Right cardiac atrium (tissue), 5 donors: ENCODE measurements at regions not wholly inside any gene's neighbourhood (a gene's known extent, or its start where the extent isn't known, plus 50 kb on each side); places are given as distances from the start of the nearest gene placed in this dataset.
"Not testable (repeated sequence)": the region's sequence is repeated elsewhere in the genome, so short reads cannot be mapped to it uniquely, and the experiment has no call there.

Source experiments
- ATAC-seq, 2 donors: fragments of 200-7000 bp; cut with Tn5 transposase; one replicate each; pipeline versions ENCODE4 v1.8.0 to v1.9.1; 2020; ENCODE audit warnings: moderate library complexity in 2 of 2, mild to moderate bottlenecking in 1 of 2
- DNase-seq, 3 donors: peaks; one replicate each; pipeline ENCODE4 v3.0.0-alpha.2; 2020
- H3K27ac ChIP-seq: one replicate; pipeline ENCODE4 v1.5.1; 2013; ENCODE audit warnings: mild to moderate bottlenecking, low read length, control low read depth, moderate library complexity
- H3K27me3 ChIP-seq: one replicate; pipeline ENCODE4 v1.6.1; 2013; ENCODE audit not compliant: control insufficient read depth, insufficient read depth
- H3K4me1 ChIP-seq: one replicate; pipeline ENCODE4 v1.6.1; 2013; ENCODE audit warnings: low read length; ENCODE audit not compliant: control insufficient read depth, insufficient read depth
- H3K4me3 ChIP-seq: one replicate; pipeline ENCODE4 v1.5.1; 2013; ENCODE audit warnings: low read length, control low read depth
- H3K9me3 ChIP-seq: one replicate; pipeline ENCODE4 v1.6.1; 2013; ENCODE audit warnings: low read length; ENCODE audit not compliant: control insufficient read depth
- WGBS: extraction: QIAGEN DNeasy Blood & Tissue Kit; methylation state at CpG from one replicate; pipeline ENCODE4 v1.1.7; 2013; 5-methylcytosine and 5-hydroxymethylcytosine counted together
- intact Hi-C, 4 donors: fragments of 100-400 bp; cut with DNase I; formaldehyde crosslinking; loops; one replicate each; pipeline versions ENCODE4 v1.11.0 to v1.14.0; 2022 to 2023
- donor health status: healthy with polysubstance abuse.
- donor health status: DM: no; HTN: yes; CAD: no.
- donor health status: DM: no; HTN: no; CAD: no.
- donor health status: DM: no; HTN: yes; CAD: no; lungs with severe emphysema.
- donor health status: DM: yes; HTN: yes; CAD: no.

DNA sequence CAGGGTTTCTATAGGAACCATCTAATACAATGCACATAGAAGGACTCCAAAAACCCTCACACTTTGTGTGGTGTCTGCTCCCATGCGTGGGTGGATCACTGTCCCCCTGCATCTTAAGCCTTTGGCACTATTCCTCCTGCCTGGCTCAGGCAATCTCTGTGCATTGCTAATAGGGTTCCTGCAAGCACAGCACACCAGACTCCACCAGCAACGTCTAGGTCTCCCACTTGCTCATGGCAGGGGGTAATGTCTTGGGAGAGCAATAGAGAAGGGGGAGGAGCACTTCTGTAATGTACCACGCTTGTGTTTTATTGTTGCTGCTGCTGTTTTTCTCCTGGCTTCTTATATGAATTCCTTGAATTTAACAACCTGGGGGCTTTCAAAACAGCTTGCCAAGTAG, 182.6 kb upstream of the GLRA1 start:
- no peaks in the 10 kb centered on the region for H3K27me3 ChIP-seq
- ATAC-seq (no peak), DNase-seq (no peak)
- no peaks in the 10 kb centered on the region for H3K4me1 ChIP-seq
- H3K4me3 ChIP-seq: no peak overlapping the region
- no peak overlapping the region for H3K27ac ChIP-seq
- WGBS: 40% methylated on average over 3 of the region's 3 CpGs
- no peaks in the 10 kb centered on the region for H3K9me3 ChIP-seq
- intact Hi-C loops: no loop called here

DNA sequence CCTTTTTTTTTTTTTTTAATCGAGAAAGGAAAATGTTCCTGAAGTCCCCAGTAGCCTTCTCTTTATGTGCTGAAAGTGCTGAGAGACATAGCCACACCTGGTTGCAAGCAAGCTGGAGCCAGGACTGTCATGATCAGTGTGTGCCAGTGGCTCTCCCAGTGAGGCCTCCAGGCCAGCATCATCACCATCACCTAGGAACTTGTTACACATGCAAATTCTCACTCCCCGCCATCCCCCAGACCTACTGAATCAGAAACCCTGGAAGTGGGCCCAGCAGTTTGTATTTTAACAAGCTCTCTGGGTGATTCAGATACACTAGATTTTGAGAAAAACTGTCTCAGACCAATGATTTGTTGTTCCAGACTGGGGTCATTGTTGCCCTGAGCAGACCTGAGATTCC, 181.9 kb upstream of the GLRA1 start:
- Histone ChIP-seq H3K27me3 (no peaks in the 10 kb centered on the region), H3K4me1 (no peaks in the 10 kb centered on the region), H3K27ac (no peak overlapping the region), H3K4me3 (no peak overlapping the region), H3K9me3 (no peaks in the 10 kb centered on the region)
- intact Hi-C loops: no loop called here
- WGBS: 81% methylated on average over 2 of the region's 2 CpGs
- ATAC-seq (no peak), DNase-seq (no peak)

DNA sequence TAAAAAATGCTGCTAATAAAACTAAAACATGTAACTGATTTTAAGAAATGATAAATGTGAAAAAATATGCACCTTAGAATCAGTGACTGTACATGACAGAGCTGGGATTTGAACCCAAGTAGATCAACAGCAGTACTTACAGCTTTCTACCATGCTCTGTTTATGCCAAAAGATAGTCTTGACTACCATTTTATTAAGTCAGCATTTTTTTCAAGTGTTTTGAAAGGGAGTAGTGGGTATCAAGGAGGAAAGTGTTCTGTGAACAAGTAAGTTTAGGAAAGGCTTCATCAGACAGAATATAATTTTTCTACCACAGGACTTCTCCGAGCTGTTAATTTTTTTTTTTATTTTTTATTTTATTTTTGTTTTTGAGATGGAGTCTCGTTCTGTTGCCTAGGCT, 180.4 kb upstream of the GLRA1 start:
- Histone ChIP-seq H3K9me3 (no peaks in the 10 kb centered on the region), H3K27me3 (no peaks in the 10 kb centered on the region), H3K4me1 (no peaks in the 10 kb centered on the region), H3K4me3 (no peak overlapping the region), H3K27ac (no peak overlapping the region)
- ATAC-seq: no peak
- no peak for DNase-seq
- intact Hi-C loops: no loop called here
- WGBS: 94% methylated on average over 2 of the region's 2 CpGs

DNA sequence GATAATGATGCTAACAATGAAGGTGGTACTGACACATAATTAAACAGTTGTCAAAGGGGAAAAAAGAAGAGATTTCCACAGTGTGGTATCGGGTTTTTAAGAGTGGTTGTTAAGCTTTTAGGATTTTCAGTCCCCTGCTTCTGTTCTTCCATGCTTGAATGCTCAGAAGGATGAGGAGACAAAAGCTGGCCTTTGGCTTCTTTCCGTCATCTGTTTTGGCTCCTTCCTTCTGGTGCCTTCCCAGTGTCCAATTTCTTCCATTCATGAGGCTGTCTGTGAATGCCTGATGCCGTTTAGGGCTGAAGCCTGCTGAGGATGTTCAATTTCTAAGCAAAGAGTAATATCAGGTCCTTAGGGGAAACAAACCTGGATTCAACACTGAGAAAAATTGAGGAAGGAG, 179.6 kb upstream of the GLRA1 start:
- H3K9me3 ChIP-seq: no peaks in the 10 kb centered on the region
- 57% methylated on average over 3 of the region's 3 CpGs for WGBS
- no peak for DNase-seq
- no peaks in the 10 kb centered on the region for H3K27me3 ChIP-seq
- no peak overlapping the region for H3K27ac ChIP-seq
- intact Hi-C loops: no loop called here
- ATAC-seq: no peak
- H3K4me1 ChIP-seq: no peaks in the 10 kb centered on the region
- H3K4me3 ChIP-seq: no peak overlapping the region

DNA sequence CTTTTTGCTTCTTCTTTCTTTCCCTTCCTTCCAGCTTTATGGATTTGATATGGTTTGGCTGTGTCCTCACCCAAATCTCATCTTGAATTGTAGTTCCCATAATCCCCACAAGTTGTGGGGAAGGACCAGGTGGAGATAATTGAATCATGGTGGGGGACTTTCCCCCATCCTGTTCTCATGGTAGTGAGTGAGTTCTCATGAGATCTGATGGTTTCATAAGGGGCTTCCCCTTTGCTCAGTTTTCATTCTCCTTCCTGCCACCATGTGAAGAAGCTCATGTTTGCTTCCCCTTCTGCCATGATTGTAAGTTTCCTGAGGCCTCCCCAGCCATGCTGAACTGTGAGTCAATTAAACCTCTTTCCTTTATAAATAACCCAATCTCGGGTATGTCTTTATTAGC, 178.3 kb upstream of the GLRA1 start:
- ATAC-seq, H3K27me3 ChIP-seq, H3K4me1 ChIP-seq, intact Hi-C loops, H3K27ac ChIP-seq, H3K4me3 ChIP-seq, DNase-seq, H3K9me3 ChIP-seq: not testable (repeated sequence)
- 61% methylated on average over 1 of the region's 1 CpG for WGBS

DNA sequence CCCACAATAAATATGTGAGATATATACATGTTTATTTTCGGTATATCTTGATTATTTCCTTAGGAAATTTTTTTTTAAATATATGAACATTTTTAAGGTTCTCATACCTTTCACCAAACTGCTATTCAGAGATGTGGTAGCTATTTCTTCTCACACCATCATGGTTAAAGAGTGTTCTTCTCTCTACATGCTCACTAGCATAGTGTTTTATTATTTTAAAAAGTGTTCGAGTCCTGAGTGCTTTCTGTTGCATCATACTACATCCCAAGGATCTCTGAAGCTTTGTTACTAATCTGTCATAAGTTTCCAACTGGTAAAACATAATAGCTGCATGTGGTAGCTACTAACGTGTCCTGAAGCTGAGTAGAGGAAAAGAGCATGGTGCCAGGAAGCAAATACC, 177.4 kb upstream of the GLRA1 start:
- DNase-seq: no peak
- 80% methylated on average over 3 of the region's 3 CpGs for WGBS
- Histone ChIP-seq H3K27me3 (no peaks in the 10 kb centered on the region), H3K4me3 (no peak overlapping the region), H3K9me3 (no peaks in the 10 kb centered on the region), H3K27ac (no peak overlapping the region), H3K4me1 (no peaks in the 10 kb centered on the region)
- intact Hi-C loops: no loop called here
- no peak for ATAC-seq

DNA sequence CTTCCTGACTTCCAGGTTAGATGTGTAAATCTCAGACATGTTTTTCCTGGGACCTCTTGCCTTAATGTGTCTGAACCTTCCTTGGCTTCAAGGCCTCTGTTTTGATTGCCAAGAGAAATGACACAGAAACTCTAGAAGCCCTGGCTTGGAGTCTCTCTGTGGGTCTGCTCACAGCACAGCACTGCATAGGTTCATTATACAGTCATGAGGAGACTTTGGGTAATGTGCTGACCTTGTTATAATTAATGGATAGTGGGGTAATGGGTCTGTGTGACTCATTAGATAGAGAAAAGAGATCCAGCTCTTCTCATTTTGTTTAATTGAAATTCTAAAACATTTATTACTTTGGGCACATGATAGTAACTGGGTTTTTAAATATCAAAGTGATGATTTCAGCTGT, 175.8 kb upstream of the GLRA1 start:
- DNase-seq (no peak), ATAC-seq (no peak)
- Histone ChIP-seq H3K4me3 (no peak overlapping the region), H3K27me3 (no peaks in the 10 kb centered on the region), H3K9me3 (no peaks in the 10 kb centered on the region), H3K4me1 (no peaks in the 10 kb centered on the region), H3K27ac (no peak overlapping the region)
- intact Hi-C loops: no loop called here

DNA sequence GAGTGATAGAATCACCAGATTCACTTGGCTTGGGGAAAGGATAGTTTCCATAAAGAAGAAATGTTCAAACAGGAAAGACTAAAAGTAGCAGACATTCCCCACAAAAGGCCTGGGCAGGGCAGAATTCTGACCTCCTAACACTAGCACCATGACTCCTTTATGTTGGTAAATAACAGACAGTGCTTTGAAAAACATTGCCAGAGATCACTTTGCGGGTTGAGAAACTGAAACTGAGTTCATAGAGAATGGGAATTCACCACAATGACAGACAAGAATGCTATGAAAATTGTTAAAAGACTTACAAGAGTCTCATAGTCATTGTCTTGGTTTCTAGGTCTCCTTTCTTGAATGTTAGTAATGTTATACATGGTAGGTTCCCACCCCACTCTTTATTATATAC, 172.5 kb upstream of the GLRA1 start:
- ATAC-seq (no peak), DNase-seq (no peak)
- Histone ChIP-seq H3K4me1 (no peaks in the 10 kb centered on the region), H3K4me3 (no peak overlapping the region), H3K9me3 (no peaks in the 10 kb centered on the region), H3K27ac (no peak overlapping the region), H3K27me3 (no peaks in the 10 kb centered on the region)
- 53% methylated on average over 1 of the region's 1 CpG for WGBS
- intact Hi-C loops: no loop called here

DNA sequence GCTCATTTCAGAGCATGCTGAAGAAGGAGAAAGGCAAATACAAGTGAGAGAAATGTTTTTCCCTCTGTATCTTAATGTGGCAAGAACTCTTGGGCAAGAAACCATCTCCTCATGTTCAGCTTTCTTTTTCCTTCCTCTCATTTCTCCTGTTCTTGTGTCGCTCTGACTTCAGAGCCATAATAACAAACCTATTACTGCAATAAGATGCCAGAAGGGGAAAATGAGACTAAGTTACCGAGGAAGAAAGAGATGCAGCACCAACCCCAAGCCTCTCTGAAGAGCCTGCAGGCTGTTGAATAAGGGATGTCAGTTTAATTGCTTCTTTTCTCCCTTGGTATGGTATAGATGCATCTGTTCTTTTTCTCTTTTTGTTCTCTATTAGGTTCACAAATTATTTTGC, 170.1 kb upstream of the GLRA1 start:
- WGBS: 78% methylated on average over 2 of the region's 2 CpGs
- no peaks in the 10 kb centered on the region for H3K27me3 ChIP-seq
- H3K4me1 ChIP-seq: no peaks in the 10 kb centered on the region
- no peaks in the 10 kb centered on the region for H3K9me3 ChIP-seq
- H3K27ac ChIP-seq: no peak overlapping the region
- DNase-seq (no peak), ATAC-seq (no peak)
- intact Hi-C loops: no loop called here
- H3K4me3 ChIP-seq: no peak overlapping the region

DNA sequence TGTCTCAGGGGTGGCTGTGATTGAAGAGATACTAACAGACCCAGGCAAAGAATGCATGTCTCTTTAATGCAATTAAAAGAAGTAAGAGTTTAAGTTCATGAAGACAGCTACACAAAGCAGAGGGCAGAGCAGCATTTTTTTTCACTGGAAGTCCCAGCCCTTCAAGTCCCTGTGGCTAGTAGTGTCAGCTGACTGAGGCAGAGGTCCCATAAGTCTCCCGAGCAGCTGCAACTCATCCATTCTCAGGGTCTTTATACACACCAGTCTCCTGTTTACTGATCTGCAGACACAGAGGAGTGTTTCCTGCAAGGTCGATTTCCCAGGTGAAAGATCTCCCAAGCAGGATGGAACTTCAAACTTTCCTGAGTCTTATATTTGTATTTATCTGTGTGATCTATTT, 169.4 kb upstream of the GLRA1 start:
- intact Hi-C loops: no loop called here
- Histone ChIP-seq H3K4me1 (no peaks in the 10 kb centered on the region), H3K4me3 (no peak overlapping the region), H3K9me3 (no peaks in the 10 kb centered on the region), H3K27me3 (no peaks in the 10 kb centered on the region), H3K27ac (no peak overlapping the region)
- WGBS: 31% methylated on average over 2 of the region's 2 CpGs
- ATAC-seq (no peak), DNase-seq (no peak)

DNA sequence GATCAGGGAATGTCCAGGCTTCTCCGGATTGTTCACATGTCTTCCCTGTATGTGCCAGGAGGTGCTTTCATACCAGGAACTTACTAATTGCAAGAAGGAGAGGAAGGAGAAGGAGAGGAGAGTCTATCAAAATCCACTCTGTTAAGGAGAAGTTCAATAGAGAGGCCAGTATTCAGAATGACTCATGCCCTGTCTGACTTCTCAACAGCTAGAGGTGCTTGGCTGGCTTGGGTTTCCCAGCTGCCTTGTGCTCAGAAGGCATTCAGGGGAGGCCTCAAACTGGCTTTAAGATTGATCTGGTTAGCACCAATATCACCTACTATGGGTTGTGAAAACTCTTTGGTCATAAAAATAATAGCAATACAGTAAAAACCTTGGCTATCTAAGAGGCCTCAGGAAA, 167.9 kb upstream of the GLRA1 start:
- 67% methylated on average over 1 of the region's 1 CpG for WGBS
- no peak overlapping the region for H3K27ac ChIP-seq
- no peaks in the 10 kb centered on the region for H3K9me3 ChIP-seq
- no peaks in the 10 kb centered on the region for H3K27me3 ChIP-seq
- intact Hi-C loops: no loop called here
- no peak overlapping the region for H3K4me3 ChIP-seq
- H3K4me1 ChIP-seq: no peaks in the 10 kb centered on the region
- ATAC-seq: peak in 1 of 2 donors; percentile 34
- no peak for DNase-seq

DNA sequence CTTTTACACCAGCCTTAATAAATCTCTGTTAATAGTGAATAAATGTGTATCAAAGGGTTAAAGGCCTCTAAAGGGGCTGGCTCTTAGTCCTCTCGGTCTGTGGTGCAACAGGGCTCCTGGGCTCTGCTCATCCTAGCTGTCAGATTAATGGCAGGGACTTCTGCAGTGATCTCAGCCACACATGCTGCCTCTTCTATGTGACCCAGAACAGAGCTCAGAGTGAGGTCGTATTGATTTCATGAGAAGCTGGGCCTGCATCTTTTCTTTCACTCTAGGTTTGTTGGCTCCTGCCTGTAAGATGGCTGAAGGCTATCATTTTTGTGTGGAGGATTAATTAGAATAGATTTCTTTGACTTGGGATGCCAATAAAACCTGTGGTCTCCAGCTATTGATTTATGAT, 165.0 kb upstream of the GLRA1 start:
- WGBS: 40% methylated on average over 2 of the region's 2 CpGs
- Histone ChIP-seq H3K9me3 (no peaks in the 10 kb centered on the region), H3K4me3 (no peak overlapping the region), H3K27me3 (no peaks in the 10 kb centered on the region), H3K27ac (no peak overlapping the region), H3K4me1 (no peaks in the 10 kb centered on the region)
- no peak for ATAC-seq
- DNase-seq: no peak
- intact Hi-C loops: no loop called here
